NCI-H2227 (cell line): ENCODE measurements at regions not wholly inside any gene's neighbourhood (a gene's known extent, or its start where the extent isn't known, plus 50 kb on each side); places are given as distances from the start of the nearest gene placed in this dataset.

ENCODE experiments used
- DNase-seq: peaks from one replicate; lab custom pipeline; 2025; ENCODE audit not compliant: unreplicated experiment; lab: John Stamatoyannopoulos, UW

GRCh38 chr14:65308536-65308935 is 104.0 kb upstream of the FUT8 start:
- no peak for DNase-seq

GRCh38 chr14:65310568-65310967 is 102.0 kb upstream of the FUT8 start:
- DNase-seq: no peak

GRCh38 chr14:65312859-65313258 is 99.7 kb upstream of the FUT8 start:
- DNase-seq: no peak

- no peak for DNase-seq
Observed at GRCh38 chr14:65318636-65319506, 93.7 kb upstream of the FUT8 start.

GRCh38 chr14:65320661-65321308 is 91.7 kb upstream of the FUT8 start:
- DNase-seq: no peak

- no peak for DNase-seq
Observed at GRCh38 chr14:65321370-65321875, 91.1 kb upstream of the FUT8 start.

- no peak for DNase-seq
Observed at GRCh38 chr14:65329481-65329880, 83.0 kb upstream of the FUT8 start.

- no peak for DNase-seq
Observed at GRCh38 chr14:65329911-65330310, 82.6 kb upstream of the FUT8 start.

- DNase-seq: no peak
Observed at GRCh38 chr14:65330416-65330815, 82.1 kb upstream of the FUT8 start.

GRCh38 chr14:65331652-65332051 is 80.9 kb upstream of the FUT8 start:
- DNase-seq: no peak

- DNase-seq: no peak
Observed at GRCh38 chr14:65332141-65332871, 80.2 kb upstream of the FUT8 start.

- DNase-seq: no peak
Observed at GRCh38 chr14:65333943-65334687, 78.4 kb upstream of the FUT8 start.

- no peak for DNase-seq
Observed at GRCh38 chr14:65334765-65335410, 77.6 kb upstream of the FUT8 start.

GRCh38 chr14:65335411-65335947 is 77.1 kb upstream of the FUT8 start:
- no peak for DNase-seq

- no peak for DNase-seq
Observed at GRCh38 chr14:65336191-65336591, 76.3 kb upstream of the FUT8 start.

- no peak for DNase-seq
Observed at GRCh38 chr14:65339866-65340265, 72.7 kb upstream of the FUT8 start.

- DNase-seq: no peak
Observed at GRCh38 chr14:65344011-65344410, 68.5 kb upstream of the FUT8 start.

GRCh38 chr14:65345266-65345665 is 67.3 kb upstream of the FUT8 start:
- no peak for DNase-seq

GRCh38 chr14:65346474-65346873 is 66.1 kb upstream of the FUT8 start:
- no peak for DNase-seq

GRCh38 chr14:65346895-65347294 is 65.6 kb upstream of the FUT8 start:
- peak; percentile 14 for DNase-seq
